ENCODE measurements at regions not wholly inside any gene's neighbourhood (a gene's known extent, or its start where the extent isn't known, plus 50 kb on each side); places are given as distances from the start of the nearest gene placed in this dataset.

DNA sequence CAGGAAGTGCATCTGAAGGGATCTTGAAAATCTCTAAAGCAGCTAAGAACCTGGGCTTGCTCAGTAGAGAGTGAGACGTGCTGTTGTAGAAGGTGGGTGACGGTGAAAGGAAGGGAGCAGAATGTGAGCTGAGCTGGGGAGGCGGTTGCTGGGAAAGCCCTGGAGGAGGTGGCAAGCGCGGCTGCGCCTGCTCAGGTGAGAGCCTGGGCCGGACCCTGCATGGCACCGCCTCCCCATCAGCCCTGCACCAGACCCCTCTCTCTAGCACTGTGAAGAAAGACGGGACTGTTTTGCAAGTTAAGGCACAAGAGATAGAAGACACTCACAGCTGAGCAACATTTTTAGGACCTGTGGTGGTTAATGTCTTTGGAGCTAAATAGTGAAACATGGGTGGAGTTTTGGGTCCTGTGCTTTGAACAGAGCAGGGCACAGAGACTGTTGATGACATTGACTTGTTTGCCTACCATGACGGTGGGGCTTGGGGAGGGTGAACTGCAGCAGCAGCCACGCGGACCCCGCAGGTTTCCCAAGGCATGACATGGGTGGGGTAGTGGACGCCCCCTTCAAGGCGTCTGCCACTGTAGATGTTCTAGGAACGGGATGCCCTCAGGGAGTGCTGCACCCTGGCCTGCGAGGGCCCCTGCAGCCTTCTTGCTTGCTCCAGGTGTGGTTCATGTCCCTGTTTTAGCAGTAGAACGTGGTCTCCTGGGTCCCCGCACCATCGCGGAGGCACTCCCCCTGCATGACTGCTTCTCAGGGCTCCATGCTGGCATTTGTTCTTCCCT is 245.3 kb downstream of the TSN start:
- DNase-seq (ENCODE audit: low spot score) = no peak
- no peak for ATAC-seq (ENCODE audit: low FRiP score)
- TF ChIP-seq, protein P1, sequence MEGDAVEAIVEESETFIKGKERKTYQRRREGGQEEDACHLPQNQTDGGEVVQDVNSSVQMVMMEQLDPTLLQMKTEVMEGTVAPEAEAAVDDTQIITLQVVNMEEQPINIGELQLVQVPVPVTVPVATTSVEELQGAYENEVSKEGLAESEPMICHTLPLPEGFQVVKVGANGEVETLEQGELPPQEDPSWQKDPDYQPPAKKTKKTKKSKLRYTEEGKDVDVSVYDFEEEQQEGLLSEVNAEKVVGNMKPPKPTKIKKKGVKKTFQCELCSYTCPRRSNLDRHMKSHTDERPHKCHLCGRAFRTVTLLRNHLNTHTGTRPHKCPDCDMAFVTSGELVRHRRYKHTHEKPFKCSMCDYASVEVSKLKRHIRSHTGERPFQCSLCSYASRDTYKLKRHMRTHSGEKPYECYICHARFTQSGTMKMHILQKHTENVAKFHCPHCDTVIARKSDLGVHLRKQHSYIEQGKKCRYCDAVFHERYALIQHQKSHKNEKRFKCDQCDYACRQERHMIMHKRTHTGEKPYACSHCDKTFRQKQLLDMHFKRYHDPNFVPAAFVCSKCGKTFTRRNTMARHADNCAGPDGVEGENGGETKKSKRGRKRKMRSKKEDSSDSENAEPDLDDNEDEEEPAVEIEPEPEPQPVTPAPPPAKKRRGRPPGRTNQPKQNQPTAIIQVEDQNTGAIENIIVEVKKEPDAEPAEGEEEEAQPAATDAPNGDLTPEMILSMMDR (IDR thresholded peaks at IDR 0.05) = no peak

DNA sequence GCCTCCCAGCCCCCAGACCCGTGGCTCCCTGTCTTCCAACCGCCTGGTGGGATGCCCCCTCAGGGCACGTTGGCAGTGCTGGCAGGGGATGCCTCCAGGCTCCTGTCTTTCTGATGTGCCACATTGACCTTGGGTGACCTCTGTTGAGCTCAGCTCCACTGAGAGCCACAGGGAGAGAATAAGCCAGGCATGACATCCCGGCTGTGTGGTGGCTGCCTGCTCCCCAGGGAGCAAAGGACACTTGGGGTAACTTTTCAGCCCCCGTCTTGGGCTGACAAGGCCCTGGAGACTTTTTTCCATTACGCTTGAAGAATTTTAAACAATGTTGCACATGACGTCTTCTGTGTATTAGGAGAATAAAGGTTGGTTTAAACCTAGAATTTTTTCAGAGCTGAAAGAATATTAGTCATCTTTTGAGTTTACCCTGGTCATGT is 246.0 kb downstream of the TSN start:
- ATAC-seq (ENCODE audit: low FRiP score) (no peak), DNase-seq (ENCODE audit: low spot score) (no peak)
- TF ChIP-seq, protein P1 (IDR thresholded peaks at IDR 0.05) = no peak

DNA sequence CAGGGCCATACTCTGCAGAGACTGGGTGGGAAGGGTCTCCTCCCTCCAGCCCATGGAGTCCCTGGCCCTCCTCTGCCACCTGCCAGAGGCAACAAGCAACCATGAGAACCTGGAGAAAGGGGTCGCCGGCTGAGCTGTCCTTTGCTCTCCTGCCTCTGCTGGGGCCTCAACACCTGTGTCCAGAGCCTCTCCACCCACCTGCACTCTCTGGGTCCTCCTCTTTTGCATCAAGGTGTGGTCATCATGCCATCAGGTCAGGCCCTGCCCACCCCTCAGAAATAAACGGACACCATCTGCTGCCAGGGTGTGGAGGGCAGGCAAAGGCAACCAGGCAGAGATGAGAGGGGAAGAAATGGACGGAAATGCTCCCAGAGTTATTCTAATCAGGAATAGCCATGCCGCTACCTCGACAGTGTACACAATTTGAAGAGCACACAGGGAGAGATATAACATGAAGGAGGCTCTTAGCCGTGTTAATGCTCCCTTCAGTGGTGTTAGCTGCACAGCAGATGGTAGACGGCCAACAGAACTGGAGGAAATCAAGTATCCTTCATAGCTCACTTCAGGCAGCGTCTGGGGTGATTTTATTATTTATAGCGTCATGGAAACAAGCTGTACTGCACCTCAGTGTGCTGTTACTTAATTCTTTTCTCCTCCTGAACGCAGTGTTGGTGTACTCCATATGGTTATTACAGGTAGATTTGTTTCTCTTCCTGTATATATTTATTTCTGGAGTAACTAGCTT is 247.9 kb downstream of the TSN start:
- TF ChIP-seq, protein P1 (IDR thresholded peaks at IDR 0.05) = no peak
- ATAC-seq (ENCODE audit: low FRiP score) (no peak), DNase-seq (ENCODE audit: low spot score) (no peak)

DNA sequence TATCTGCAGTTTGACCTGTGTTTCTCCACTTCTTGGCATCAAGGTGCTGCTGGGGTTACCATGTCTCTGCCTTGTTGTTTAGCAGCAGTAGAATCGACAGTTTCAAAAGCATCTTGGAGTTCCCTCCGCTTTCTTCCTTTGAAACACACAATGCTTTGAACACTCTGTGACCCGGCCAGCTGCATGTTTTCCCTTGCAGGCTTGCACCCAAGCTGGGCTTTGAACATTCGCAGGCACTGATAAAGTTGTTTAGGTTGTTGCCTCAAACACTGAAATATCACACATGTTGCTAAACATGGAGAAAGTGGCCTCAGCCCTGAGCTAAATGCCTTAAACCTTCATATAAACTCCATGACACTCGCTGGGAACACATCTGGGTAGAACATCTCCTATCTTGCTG is 251.7 kb downstream of the TSN start:
- no peak for DNase-seq (ENCODE audit: low spot score)

DNA sequence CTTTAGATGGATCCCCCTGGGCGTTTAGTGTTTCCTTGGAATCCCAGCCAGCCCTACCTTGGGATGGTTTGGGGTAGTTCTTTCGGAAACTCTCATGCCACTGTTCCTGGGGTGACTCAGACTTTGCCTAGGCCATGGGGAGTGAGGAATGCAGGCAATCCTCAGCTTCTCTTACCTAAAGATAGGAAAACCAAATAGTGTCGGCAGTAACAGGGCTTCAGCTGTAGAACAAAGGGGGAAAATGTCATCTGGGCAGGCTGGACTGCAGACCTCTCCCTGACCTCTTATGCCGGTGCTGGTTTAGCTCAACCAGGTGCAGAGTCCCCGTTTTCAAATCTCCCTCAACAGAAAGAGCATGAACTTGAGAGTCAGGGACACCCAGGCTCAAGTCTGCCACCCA is 252.1 kb downstream of the TSN start:
- TF ChIP-seq, protein P1 (IDR thresholded peaks at IDR 0.05) = no peak
- ATAC-seq (ENCODE audit: low FRiP score) (no peak), DNase-seq (ENCODE audit: low spot score) (no peak)

More for the DNA sequence above, 251.7 kb downstream of the TSN start:
- TF ChIP-seq, protein P1 (IDR thresholded peaks at IDR 0.05) = no peak
- ATAC-seq (ENCODE audit: low FRiP score) = no peak

DNA sequence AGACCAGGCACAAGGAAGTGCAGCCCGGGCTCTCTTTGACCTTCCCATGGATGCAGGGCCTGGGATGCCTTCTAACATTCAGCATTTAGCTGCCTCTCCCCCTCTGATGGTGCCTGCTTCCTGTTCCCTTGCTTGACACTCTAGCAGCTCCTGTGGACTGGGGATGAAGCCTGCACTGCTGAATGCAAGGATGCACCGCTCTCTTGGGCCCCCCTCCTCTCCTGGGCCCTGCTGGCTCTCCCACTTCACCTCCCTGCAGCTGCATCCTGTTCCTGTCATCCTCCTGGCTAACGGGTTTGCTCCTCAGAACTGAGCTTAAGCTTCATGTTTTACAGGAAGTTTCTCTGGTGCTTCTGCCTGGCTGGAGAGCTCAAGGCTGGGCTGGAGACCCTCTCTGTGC is 254.1 kb downstream of the TSN start:
- TF ChIP-seq, protein P1 (IDR thresholded peaks at IDR 0.05) = no peak
- DNase-seq (ENCODE audit: low spot score) (no peak), ATAC-seq (ENCODE audit: low FRiP score) (no peak)

All from omental fat pad (tissue), 3 donors.